MM.1S (cell line): ENCODE measurements at regions not wholly inside any gene's neighbourhood (a gene's known extent, or its start where the extent isn't known, plus 50 kb on each side); places are given as distances from the start of the nearest gene placed in this dataset.
"Not testable (repeated sequence)": the region's sequence is repeated elsewhere in the genome, so short reads cannot be mapped to it uniquely, and the experiment has no call there.

Experiments
- DNase-seq: peaks from one replicate; pipeline ENCODE4 v3.0.0-alpha.2; 2015
- H2AFZ ChIP-seq: fragments of 300-600 bp; sonication (generic); 2 replicates; pipeline ENCODE4 v1.6.0; 2016; ENCODE audit warnings: antibody characterized with exemption, low read length
- H3F3A ChIP-seq: fragments of 300-600 bp; sonication (generic); 2 replicates; pipeline ENCODE4 v1.6.1; 2016; ENCODE audit warnings: mild to moderate bottlenecking, antibody characterized with exemption, low read length, moderate library complexity, mixed read lengths; ENCODE audit not compliant: insufficient read depth
- H3K27ac ChIP-seq: fragments of 300-600 bp; sonication (generic); 2 replicates; pipeline ENCODE4 v1.5.1; 2016; ENCODE audit warnings: mild to moderate bottlenecking, low read length
- H3K27me3 ChIP-seq: fragments of 300-600 bp; sonication (generic); replicated peaks from 2 replicates; pipeline ENCODE4 v1.6.0; 2016; ENCODE audit warnings: low read length; ENCODE audit not compliant: insufficient read depth
- H3K36me3 ChIP-seq: fragments of 300-600 bp; sonication (generic); replicated peaks from 2 replicates; pipeline ENCODE4 v1.6.1; 2016; ENCODE audit warnings: mild to moderate bottlenecking, low read length, mixed read lengths; ENCODE audit not compliant: insufficient read depth
- H3K4me1 ChIP-seq: fragments of 300-600 bp; sonication (generic); 2 replicates; pipeline ENCODE4 v1.6.1; 2016; ENCODE audit warnings: low read length, mixed read lengths
- H3K4me2 ChIP-seq: fragments of 300-600 bp; sonication (generic); 2 replicates; pipeline ENCODE4 v1.6.0; 2016; ENCODE audit warnings: low read depth, low read length
- H3K4me3 ChIP-seq: fragments of 300-600 bp; sonication (generic); 2 replicates; pipeline ENCODE4 v1.5.1; 2016; ENCODE audit warnings: low read length, mixed read lengths
- H3K79me2 ChIP-seq: fragments of 300-600 bp; sonication (generic); 2 replicates; pipeline ENCODE4 v1.6.1; 2016; ENCODE audit warnings: mixed run types, low read length, mixed read lengths
- H3K9ac ChIP-seq: fragments of 300-600 bp; sonication (generic); 2 replicates; pipeline ENCODE4 v1.6.1; 2016; ENCODE audit warnings: low read length, mixed read lengths
- H3K9me2 ChIP-seq: fragments of 300-600 bp; sonication (generic); replicated peaks from 2 replicates; pipeline ENCODE4 v1.6.1; 2016; ENCODE audit warnings: mild to moderate bottlenecking, low read length, mixed read lengths; ENCODE audit not compliant: insufficient read depth
- H3K9me3 ChIP-seq: fragments of 300-600 bp; sonication (generic); replicated peaks from 2 replicates; pipeline ENCODE4 v1.6.1; 2016; ENCODE audit warnings: mild to moderate bottlenecking, low read length, mixed read lengths; ENCODE audit not compliant: insufficient read depth
- H4K20me1 ChIP-seq: fragments of 300-600 bp; sonication (generic); 2 replicates; pipeline ENCODE4 v1.6.1; 2016; ENCODE audit warnings: mild to moderate bottlenecking, low read length, moderate library complexity, mixed read lengths; ENCODE audit not compliant: insufficient read depth
- CTCF ChIP-seq: fragments of 300-600 bp; sonication (generic); IDR thresholded peaks from 2 replicates; pipeline ENCODE4 v1.5.1; 2016; ENCODE audit warnings: antibody characterized with exemption, low read length, mixed read lengths
- EZH2 ChIP-seq: fragments of 300-600 bp; sonication (generic); optimal IDR thresholded peaks from 2 replicates; pipeline ENCODE3; 2017; ENCODE audit warnings: low read depth, mild to moderate bottlenecking, antibody characterized with exemption, low read length, mixed read lengths
- EZH2phosphoT487 ChIP-seq: fragments of 300-600 bp; sonication (generic); IDR thresholded peaks from 2 replicates; pipeline ENCODE4 v1.6.1; 2018; ENCODE audit warnings: antibody characterized with exemption, low read length

- no peak overlapping the region for H3K9ac ChIP-seq
- no peaks in the 10 kb centered on the region for H3K9me3 ChIP-seq
- peaks cover 61% of the 10 kb centered on the region for H3K27me3 ChIP-seq
- no peaks in the 10 kb centered on the region for H3K36me3 ChIP-seq
- no peaks in the 10 kb centered on the region for H3K79me2 ChIP-seq
- TF ChIP-seq EZH2 (no peak), CTCF (no peak), EZH2phosphoT487 (no peak)
- H3K27ac ChIP-seq: no peak overlapping the region
- H3K4me3 ChIP-seq: no peak overlapping the region
- no peak for DNase-seq
- no peak overlapping the region for H3K4me2 ChIP-seq
- H2AFZ ChIP-seq: no peak overlapping the region
- H3F3A ChIP-seq: no peaks in the 10 kb centered on the region
- H4K20me1 ChIP-seq: no peaks in the 10 kb centered on the region
- no peaks in the 10 kb centered on the region for H3K9me2 ChIP-seq
- H3K4me1 ChIP-seq: no peaks in the 10 kb centered on the region
Observed at GRCh38 chr5:176750144-176750543, 60.2 kb upstream of the UNC5A start.

GRCh38 chr5:176754376-176754973, 55.9 kb upstream of the UNC5A start:
- no peaks in the 10 kb centered on the region for H3K9me3 ChIP-seq
- no peaks in the 10 kb centered on the region for H3K9me2 ChIP-seq
- no peaks in the 10 kb centered on the region for H3K79me2 ChIP-seq
- H3K9ac ChIP-seq: no peak overlapping the region
- H3K27ac ChIP-seq: no peak overlapping the region
- H3K36me3 ChIP-seq: no peaks in the 10 kb centered on the region
- H3K4me1 ChIP-seq: no peaks in the 10 kb centered on the region
- no peak for DNase-seq
- peaks cover 40% of the 10 kb centered on the region for H3K27me3 ChIP-seq
- H2AFZ ChIP-seq: no peak overlapping the region
- H3K4me3 ChIP-seq: no peak overlapping the region
- TF ChIP-seq CTCF (no peak), EZH2 (no peak), EZH2phosphoT487 (no peak)
- no peak overlapping the region for H3K4me2 ChIP-seq
- H4K20me1 ChIP-seq: no peaks in the 10 kb centered on the region
- no peaks in the 10 kb centered on the region for H3F3A ChIP-seq

GRCh38 chr5:176755593-176755992, 54.8 kb upstream of the UNC5A start:
- not testable (repeated sequence) for H3K36me3 ChIP-seq, H3K4me3 ChIP-seq, H3K27ac ChIP-seq, H3K4me1 ChIP-seq, H3K9me2 ChIP-seq, H3K9ac ChIP-seq, H2AFZ ChIP-seq, H3K4me2 ChIP-seq, H4K20me1 ChIP-seq, DNase-seq, H3K79me2 ChIP-seq, H3K9me3 ChIP-seq, H3F3A ChIP-seq
- peaks cover 29% of the 10 kb centered on the region for H3K27me3 ChIP-seq

GRCh38 chr5:176757569-176757968, 52.8 kb upstream of the UNC5A start:
- H3F3A ChIP-seq, H3K27ac ChIP-seq, H3K4me3 ChIP-seq, H3K9me3 ChIP-seq, H3K79me2 ChIP-seq, H2AFZ ChIP-seq, H4K20me1 ChIP-seq, H3K9me2 ChIP-seq, H3K4me2 ChIP-seq, H3K9ac ChIP-seq, H3K4me1 ChIP-seq, DNase-seq, H3K36me3 ChIP-seq: not testable (repeated sequence)
- peaks cover 33% of the 10 kb centered on the region for H3K27me3 ChIP-seq
